ENCODE measurements at regions not wholly inside any gene's neighbourhood (a gene's known extent, or its start where the extent isn't known, plus 50 kb on each side); places are given as distances from the start of the nearest gene placed in this dataset.
"Not testable (repeated sequence)": the region's sequence is repeated elsewhere in the genome, so short reads cannot be mapped to it uniquely, and the experiment has no call there.

DNA sequence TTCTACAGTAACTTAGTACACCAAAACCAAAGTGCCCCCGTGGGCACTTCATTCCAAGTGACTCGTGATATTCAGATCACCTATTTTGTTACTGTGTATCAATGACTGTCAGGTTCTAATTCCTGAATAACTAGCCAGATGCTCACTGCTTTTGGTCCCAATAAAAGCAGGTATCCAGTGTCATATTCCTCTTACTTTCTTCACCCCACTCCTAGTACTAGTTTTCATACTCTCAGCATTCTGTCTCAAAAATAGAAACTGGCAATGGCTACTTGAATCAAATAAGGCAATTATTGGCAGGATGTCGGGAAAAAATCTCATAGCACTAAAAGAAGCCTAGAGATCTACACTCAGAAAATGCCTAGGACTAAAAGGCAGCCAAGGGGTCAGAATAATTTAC is 84.6 kb downstream of the ZNF467 start:
- no peak overlapping the region for H3K4me2 ChIP-seq (ENCODE audit: insufficient read depth, low read length)
- H3K9ac ChIP-seq (replicated peaks; ENCODE audit: extremely low read depth, insufficient read depth, low read length), result no peak overlapping the region
- no peaks in the 10 kb centered on the region for H3K36me3 ChIP-seq (ENCODE audit: control insufficient read depth in 2 of 2, extremely low read depth in 1 of 2, insufficient read depth in 2 of 2, low read length in 2 of 2)
- no peaks in the 10 kb centered on the region for H3K9me1 ChIP-seq (replicated peaks; ENCODE audit: control insufficient read depth, extremely low read depth, insufficient read depth, low read length)
- BruUV-seq (replicated peaks), result no TSS peak
- ChIA-PET CTCF (no interaction called here), POLR2A (no interaction called here)
- H3K27me3 ChIP-seq (ENCODE audit: control insufficient read depth in 2 of 2, insufficient read depth in 2 of 2, low read length in 2 of 2), result peaks cover 10 to 15% of the 10 kb centered on the region in 2 experiments
- no peak overlapping the region for H3K27ac ChIP-seq (ENCODE audit: insufficient read depth, low read depth, low read length)
- TF ChIP-seq, protein P1, sequence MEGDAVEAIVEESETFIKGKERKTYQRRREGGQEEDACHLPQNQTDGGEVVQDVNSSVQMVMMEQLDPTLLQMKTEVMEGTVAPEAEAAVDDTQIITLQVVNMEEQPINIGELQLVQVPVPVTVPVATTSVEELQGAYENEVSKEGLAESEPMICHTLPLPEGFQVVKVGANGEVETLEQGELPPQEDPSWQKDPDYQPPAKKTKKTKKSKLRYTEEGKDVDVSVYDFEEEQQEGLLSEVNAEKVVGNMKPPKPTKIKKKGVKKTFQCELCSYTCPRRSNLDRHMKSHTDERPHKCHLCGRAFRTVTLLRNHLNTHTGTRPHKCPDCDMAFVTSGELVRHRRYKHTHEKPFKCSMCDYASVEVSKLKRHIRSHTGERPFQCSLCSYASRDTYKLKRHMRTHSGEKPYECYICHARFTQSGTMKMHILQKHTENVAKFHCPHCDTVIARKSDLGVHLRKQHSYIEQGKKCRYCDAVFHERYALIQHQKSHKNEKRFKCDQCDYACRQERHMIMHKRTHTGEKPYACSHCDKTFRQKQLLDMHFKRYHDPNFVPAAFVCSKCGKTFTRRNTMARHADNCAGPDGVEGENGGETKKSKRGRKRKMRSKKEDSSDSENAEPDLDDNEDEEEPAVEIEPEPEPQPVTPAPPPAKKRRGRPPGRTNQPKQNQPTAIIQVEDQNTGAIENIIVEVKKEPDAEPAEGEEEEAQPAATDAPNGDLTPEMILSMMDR (IDR thresholded peaks at IDR 0.05; ENCODE audit: extremely low read depth in 1 of 2, insufficient read depth in 1 of 2, low read depth in 1 of 2, low read length in 2 of 2), result no peak
- TF ChIP-seq, protein P2, sequence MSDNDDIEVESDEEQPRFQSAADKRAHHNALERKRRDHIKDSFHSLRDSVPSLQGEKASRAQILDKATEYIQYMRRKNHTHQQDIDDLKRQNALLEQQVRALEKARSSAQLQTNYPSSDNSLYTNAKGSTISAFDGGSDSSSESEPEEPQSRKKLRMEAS (IDR thresholded peaks at IDR 0.05; ENCODE audit: insufficient read depth, insufficient read length), result no peak
- no peak for TF ChIP-seq EZH2 (IDR thresholded peaks at IDR 0.05; ENCODE audit: borderline replicate concordance, low read depth, low read length, severe bottlenecking)
- TF ChIP-seq POLR2A (IDR thresholded peaks at IDR 0.05; ENCODE audit: low read depth, low read length), result no peak
- no peak for TF ChIP-seq POLR2AphosphoS5 (IDR thresholded peaks at IDR 0.05; ENCODE audit: insufficient read depth, low read depth, low read length)
- TF ChIP-seq GATA2 (IDR thresholded peaks at IDR 0.05; ENCODE audit: insufficient read depth, insufficient read length, low read depth, low read length), result no peak
- no peak for TF ChIP-seq MYC (IDR thresholded peaks at IDR 0.05; ENCODE audit: low read depth, low read length)
- TF ChIP-seq FOS (IDR thresholded peaks at IDR 0.05; ENCODE audit: borderline replicate concordance, insufficient read depth, low read length), result no peak
- no peak for TF ChIP-seq JUN (IDR thresholded peaks at IDR 0.05; ENCODE audit: borderline replicate concordance, insufficient read depth, insufficient read length, low read depth)
- no peaks in the 10 kb centered on the region for H3K4me1 ChIP-seq (ENCODE audit: control insufficient read depth, extremely low read depth, insufficient read depth, low read length)
- DNase-seq (ENCODE audit: low read depth, low spot score), result no peak
- H4K20me1 ChIP-seq (replicated peaks; ENCODE audit: control insufficient read depth, extremely low read depth, insufficient read depth, low read length), result no peaks in the 10 kb centered on the region
- no peak for FAIRE-seq
- intact Hi-C loops (cut with micrococcal nuclease), result no loop called here
- no peaks in the 10 kb centered on the region for H3K9me3 ChIP-seq (replicated peaks; ENCODE audit: control insufficient read depth, insufficient read depth, low read length)
- no peak overlapping the region for H2AFZ ChIP-seq (ENCODE audit: low read depth, low read length)
- dilution Hi-C loops (cut with MboI; ENCODE audit: extremely low pct_ligation_motif_present, low sequenced_read_pairs), result no loop called here
- H3K79me2 ChIP-seq (ENCODE audit: control insufficient read depth, insufficient read depth, low read length), result no peaks in the 10 kb centered on the region
- no peak overlapping the region for H3K4me3 ChIP-seq (replicated peaks in 1 of 3; ENCODE audit: insufficient read depth in 1 of 3, low read depth in 1 of 3, low read length in 3 of 3)

GRCh38 chr7:149687820-149688219 is 85.6 kb downstream of the ZNF467 start:
- POLR2A ChIA-PET; H3K9ac ChIP-seq (replicated peaks; ENCODE audit: extremely low read depth, insufficient read depth, low read length); H4K20me1 ChIP-seq (replicated peaks; ENCODE audit: control insufficient read depth, extremely low read depth, insufficient read depth, low read length); H2AFZ ChIP-seq (ENCODE audit: low read depth, low read length); H3K4me1 ChIP-seq (ENCODE audit: control insufficient read depth, extremely low read depth, insufficient read depth, low read length); H3K27ac ChIP-seq (ENCODE audit: insufficient read depth, low read depth, low read length); FAIRE-seq; H3K36me3 ChIP-seq (ENCODE audit: control insufficient read depth in 2 of 2, extremely low read depth in 1 of 2, insufficient read depth in 2 of 2, low read length in 2 of 2); H3K79me2 ChIP-seq (ENCODE audit: control insufficient read depth, insufficient read depth, low read length); dilution Hi-C loops (cut with MboI; ENCODE audit: extremely low pct_ligation_motif_present, low sequenced_read_pairs); BruUV-seq (replicated peaks); intact Hi-C loops (cut with micrococcal nuclease); H3K9me3 ChIP-seq (replicated peaks; ENCODE audit: control insufficient read depth, insufficient read depth, low read length); H3K4me3 ChIP-seq (replicated peaks in 1 of 3; ENCODE audit: insufficient read depth in 1 of 3, low read depth in 1 of 3, low read length in 3 of 3); DNase-seq (ENCODE audit: low read depth, low spot score); H3K9me1 ChIP-seq (replicated peaks; ENCODE audit: control insufficient read depth, extremely low read depth, insufficient read depth, low read length); H3K4me2 ChIP-seq (ENCODE audit: insufficient read depth, low read length): not testable (repeated sequence)
- H3K27me3 ChIP-seq (ENCODE audit: control insufficient read depth in 2 of 2, insufficient read depth in 2 of 2, low read length in 2 of 2), result peaks cover 14% of the 10 kb centered on the region in 2 experiments
- CTCF ChIA-PET, result interaction anchor here (1.0 kb wide), 1 partner anchor 16 kb away, joined by 3 read pairs; no protein-coding TSS in a partner anchor
